HG02852 (cell line): ENCODE measurements at regions not wholly inside any gene's neighbourhood (a gene's known extent, or its start where the extent isn't known, plus 50 kb on each side); places are given as distances from the start of the nearest gene placed in this dataset.
"Not testable (repeated sequence)": the region's sequence is repeated elsewhere in the genome, so short reads cannot be mapped to it uniquely, and the experiment has no call there.

Source experiments
- ATAC-seq: cut with Tn5 transposase; IDR thresholded peaks from one replicate; pipeline ENCODE4 v1.9.1; 2021; ENCODE audit warnings: mild to moderate bottlenecking, moderate library complexity; ENCODE audit not compliant: unreplicated experiment

DNA sequence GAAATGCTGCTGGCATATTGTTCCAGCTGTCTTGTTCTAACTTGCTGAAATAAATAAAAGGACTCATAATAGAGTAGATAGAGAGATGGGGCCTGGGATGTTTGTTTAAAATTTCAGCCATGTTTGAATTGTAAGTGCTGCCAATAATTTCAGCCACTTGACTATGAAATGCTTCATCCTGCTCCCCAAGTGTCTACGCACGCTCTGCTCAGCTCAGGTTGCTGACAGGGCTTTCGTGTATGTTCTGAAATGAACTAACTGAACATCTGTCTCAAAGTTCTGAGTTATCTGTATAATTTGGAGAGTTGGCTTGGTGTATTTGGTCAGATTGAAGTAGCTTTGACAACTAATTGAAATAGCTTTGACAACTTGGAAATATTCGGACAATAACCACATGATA, 387.8 kb downstream of the BMP2 start:
- ATAC-seq: no peak

DNA sequence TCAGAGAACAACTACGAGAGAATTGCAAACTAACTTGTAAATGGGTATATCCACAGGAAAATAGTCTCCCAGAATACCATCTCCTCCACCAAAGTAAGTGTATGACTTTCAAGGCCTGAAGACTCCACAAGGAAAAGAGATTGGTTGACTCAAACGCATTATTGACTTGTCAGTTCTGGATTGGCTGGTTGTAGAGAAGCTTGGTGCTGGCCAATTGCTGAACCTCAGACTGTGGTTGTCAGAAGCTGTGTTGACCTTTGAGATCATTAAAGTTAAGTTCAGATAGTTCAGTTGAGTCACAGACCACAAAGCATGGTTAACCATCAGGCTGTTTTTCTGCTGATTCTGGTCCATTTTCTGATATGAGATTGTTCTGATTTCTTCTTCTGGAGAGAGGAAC, 388.3 kb downstream of the BMP2 start:
- ATAC-seq: no peak

DNA sequence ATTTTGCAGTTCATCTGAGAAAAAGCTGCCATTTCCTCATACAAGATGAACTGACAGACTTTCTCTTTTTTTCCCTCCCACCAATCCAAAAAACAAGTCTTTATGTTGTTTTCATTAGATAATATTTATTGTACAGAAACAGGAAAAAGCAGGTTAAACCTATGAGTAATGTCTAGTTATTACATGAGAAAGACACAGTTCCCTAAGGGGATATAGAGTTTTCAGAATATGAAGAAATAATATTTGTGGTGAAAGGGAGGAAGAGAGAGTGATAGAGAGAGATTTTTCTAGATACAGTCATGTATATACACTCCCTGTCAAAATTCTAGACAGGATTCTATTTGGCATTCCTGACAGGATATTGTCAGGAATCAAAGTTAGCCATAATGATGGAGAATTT, 392.4 kb downstream of the BMP2 start:
- no peak for ATAC-seq

DNA sequence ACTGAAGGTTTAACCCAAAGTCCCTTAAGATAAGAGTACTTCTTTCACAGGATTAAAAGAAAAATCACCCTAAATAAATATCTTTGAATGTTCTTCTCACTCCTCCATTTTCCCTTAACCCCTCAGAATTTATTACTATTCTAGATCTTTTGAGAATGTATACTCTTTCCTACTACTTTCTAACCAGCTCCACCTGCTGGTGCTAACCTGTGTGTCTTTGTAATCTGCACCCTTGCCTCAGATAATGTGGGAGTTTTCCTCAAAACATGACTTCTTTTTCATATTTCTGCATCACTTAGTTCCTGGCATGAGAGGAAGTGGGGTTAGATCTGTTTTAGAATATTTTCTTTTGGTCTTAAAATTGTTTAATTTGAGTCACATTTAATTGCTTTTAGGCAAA, 394.2 kb downstream of the BMP2 start:
- ATAC-seq: no peak

DNA sequence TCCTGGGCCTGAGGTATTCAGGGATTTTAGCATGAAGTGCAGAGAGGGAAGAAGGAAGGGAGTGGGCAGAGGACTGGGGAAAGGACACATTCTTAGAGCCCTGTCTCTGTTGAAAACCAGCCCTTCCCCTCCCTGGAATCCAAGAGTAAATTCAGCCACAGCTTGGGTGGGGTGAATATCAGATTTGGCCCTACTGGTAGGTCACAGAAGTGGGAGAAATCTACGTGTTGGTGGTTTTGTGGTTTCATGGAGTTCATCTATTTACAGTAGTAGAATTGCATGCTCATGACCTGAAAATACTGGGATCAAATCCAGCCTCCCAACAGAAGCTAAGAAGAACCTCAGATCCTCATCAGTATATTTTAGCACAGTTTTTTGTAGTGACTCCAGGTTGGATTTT, 404.4 kb downstream of the BMP2 start:
- ATAC-seq: no peak

DNA sequence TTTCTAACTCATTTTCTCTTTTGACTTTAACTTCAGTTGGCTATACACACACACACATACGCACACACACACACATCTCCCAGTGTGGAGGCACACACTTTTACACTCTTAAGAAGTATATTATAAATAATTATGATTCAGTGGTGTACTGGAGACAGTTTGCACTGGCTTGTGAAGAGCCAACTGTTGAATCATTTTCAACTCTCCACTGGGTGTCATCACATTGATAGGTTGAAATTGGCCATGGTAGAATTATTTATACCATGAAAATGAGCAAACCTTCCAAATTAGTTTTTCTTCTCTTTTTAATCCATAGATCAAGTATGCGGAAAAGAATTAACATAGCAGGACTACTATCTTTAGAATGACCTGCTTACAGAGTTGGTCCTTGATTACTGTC, 407.1 kb downstream of the BMP2 start:
- ATAC-seq: no peak

DNA sequence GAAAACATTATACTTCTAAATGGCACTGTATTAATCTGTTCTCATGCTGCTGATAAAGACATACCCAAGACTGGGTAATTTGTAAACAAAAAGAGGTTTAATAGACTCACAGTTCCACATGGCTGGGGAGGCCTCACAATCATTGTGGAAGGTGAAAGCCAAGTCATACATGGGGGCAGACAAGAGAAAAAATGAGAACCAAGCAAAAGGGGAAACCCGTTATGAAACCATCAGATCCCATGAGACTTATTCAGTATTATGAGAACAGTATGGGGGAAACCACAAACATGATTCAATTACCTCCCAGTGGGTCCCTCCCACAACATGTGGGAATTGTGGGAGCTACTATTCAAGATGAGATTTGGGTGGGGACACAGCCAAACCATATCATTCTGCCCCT, 408.3 kb downstream of the BMP2 start:
- not testable (repeated sequence) for ATAC-seq

DNA sequence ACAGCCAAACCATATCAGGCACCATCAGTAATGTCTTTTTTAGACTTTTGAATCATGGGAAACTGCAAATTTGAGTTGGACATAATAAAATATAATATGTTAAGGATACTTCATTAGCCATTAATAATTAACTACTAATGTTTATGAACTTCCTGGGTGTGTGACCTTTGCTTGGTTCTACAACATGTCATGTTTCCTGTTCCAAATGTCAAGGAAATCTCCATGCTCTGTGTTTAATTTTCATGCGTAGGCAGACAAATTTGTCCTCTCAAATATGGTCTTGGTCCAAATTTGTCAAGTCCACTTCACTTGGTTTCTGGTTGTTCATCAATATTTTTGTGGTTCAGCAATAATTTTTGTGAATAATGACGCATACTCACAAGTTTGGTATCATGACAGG, 410.5 kb downstream of the BMP2 start:
- no peak for ATAC-seq

DNA sequence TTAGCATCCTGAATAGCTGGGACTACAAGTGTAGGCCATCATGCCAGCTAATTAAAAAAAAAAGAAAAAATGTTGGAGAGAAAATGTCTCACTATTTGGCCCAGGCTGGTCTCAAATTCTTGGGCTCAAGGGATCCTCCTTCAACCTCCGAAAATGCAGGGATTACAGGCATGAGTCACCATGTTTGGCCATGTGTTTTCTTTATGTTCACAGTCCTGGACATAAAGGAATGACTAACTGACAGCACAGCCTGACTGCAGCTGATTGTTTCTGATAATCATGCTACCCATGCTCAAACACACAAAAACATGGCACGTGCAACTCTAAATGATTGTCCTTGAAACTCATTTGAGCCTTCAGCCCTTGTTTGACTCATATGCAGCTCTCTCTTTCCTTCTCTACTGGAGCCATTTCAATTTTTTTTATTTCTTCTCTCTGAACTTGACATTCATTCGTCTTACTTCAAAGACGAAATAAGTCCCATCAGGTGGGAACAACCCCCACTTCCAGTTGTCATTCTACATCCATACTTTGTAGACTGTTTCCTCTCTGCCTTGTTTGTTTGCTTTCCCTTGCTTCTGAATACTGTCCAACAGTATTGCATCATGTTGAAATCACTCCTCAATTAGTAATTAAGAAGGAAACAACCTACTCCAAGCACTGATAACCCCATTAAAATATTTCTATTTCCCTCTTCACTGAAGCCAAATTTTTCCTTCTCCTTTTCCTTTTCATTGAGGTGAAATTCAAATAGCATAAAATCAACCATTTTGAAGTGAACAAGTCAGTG, 413.0 kb downstream of the BMP2 start:
- no peak for ATAC-seq

DNA sequence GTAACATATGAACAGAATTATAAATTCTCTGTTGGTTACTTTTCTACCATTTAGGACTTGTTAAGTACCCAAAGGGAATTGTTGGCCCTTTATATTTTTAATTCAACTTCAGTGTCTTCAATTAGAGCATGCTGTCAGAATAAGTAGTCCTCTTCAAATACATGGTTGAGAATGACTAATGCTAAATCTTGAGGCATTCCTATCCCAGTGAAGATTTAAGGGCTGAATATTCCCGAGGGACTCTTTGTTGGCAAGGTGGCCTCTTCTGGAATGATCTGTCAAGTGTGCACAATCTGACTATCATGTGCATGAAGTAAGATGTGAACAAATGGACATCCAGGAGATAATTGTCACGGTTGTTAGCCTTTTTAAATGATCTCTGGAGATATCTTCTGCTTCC, 421.7 kb downstream of the BMP2 start:
- no peak for ATAC-seq

DNA sequence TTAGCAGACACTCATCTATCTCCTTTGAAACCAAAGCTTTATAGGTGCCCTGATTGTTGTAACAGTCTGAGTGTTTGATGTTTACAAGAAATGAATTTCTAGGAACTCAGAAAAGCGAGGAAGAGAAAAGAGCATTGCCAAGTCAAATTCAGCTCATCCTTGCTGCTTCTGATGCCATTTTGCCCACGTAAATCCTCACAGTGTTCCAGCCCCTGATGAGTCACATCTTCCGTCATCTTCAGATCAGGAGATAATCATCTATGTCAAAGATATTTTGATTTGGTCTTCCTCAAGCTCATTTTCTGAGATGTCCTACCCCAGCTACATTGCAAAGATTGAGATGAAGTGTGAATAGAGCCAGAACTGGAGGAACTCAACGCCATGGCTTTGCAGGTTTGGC, 426.2 kb downstream of the BMP2 start:
- no peak for ATAC-seq

DNA sequence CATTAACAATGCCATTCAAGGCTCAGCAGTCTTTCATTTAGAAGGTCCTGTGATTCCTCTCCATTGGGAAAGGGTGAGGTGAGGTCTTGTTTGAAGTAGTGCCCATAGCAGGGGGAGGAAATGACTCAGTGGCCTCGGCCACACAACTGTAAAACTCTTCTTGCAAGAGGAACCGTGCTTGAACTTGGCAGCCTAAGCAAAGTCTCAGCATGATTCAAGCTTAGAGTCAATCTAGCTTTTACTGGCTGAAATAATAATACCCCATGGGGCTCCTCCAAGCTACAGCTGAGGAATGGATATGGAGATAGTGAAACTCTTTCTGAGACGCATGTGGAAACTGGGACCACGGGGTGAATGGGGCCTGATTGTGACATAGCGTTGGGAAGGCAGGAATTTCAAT, 428.2 kb downstream of the BMP2 start:
- ATAC-seq: no peak

DNA sequence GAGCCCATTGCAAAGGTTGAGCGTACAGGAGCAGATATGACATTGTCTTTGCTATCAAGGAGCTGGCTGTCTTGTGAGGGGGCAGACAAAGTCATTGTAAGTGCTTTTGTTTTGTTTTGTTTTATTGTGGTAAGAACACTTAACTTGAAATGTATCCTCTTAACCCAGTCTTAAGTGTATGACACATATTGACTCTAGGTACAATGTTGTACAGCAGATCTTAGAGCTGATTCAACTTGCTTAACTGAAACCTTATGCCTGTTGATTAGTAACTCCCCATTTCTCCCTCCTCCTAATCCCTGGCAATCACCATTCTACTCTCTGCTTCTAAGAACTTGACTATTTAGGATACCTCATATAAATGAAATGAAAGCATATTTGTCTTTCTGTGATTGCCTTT, 429.0 kb downstream of the BMP2 start:
- ATAC-seq: no peak

DNA sequence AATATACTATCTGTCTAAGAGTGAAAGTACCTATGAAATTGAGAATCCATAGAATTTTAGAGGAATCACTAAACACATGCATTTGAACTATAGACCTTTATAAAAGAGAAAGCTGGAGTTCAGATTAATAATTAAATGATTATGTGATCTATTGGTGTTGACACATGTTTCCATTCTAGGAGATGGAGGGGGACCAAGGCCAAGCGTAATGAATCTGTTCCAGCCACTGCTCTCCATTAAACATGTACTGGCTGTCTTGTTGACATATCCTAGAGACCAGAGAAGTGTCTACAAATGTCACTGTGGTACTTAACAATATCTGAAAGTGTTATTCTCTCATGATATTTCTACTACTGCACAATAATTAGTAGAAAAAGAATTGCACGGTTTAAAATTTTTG, 432.4 kb downstream of the BMP2 start:
- ATAC-seq: no peak

DNA sequence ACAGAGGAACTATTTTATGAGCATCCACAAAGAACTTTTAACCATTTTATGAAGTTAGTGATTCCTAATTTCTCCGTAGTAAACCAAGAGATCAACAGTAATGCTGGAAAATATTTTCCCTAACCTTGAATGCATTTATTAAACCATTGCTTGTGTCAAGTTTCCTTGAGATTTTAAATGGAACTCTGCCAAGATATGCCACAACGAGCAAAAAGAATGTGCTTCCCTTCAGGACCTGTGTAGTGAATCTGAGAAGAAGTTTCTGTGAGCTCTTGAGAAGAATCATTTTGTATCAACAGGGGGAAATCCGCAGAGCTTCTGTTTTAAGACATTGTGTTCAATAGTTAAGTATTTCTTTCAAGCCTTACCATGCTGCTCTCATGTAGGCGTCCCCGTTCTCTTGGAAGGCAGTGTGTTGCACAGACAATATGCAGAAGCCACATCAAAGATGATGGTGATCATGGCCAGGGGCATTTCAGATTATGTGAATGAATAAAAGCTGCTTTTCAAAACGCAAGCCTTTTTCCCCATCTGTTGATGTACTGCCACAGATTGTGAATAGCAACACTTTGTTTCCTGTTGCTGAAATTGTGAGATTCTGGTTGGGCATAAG, 439.8 kb downstream of the BMP2 start:
- ATAC-seq: no peak

DNA sequence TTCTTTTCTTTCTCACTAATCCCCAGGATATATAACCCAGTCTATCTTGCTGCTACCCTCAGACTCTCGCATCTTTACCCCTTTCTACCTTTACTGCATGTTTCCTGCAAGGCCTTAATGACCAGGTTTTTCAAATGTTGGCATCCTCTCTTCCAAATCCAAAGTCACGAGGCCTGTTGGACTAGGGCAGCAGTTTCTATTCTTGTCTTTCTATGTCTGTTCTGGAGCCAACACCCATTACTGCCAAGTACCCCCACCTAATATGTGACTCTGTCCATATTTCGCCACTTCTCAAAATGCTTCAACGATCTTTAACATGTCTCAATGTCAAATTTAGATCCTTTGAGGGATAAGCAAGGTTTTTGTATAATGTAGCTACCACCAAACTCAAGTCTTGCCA, 443.4 kb downstream of the BMP2 start:
- ATAC-seq: no peak

DNA sequence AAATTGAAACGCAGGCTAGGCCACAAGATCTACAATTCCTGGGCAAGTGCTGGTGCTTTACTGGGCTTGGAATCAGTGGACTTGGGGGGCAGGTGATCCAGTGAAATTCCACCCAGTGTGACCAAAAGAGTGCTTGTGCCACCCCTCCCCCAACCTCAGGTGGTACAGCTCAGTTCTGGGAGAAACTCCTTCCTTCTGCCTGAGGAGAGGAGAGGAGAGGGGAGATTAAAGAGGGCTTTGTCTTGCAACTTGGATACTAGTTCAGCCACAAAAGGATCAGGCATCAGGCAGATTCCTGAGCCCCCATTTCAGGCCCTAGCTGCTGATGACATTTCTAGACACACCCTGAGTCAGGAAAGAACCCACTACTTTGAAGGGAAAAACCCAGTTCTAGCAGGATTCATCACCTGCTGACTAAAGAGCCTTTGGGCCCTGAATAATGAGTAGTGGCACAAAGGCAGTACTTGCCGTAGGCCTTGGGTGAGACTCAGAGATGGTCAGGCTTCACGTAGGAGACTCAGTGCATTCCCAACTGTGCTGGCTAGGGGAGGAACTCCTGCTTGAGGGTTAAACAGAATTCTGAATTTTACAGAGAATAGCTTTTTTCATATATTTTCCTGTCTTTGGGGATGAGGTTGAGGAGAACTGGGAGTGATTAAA, 446.7 kb downstream of the BMP2 start:
- no peak for ATAC-seq

DNA sequence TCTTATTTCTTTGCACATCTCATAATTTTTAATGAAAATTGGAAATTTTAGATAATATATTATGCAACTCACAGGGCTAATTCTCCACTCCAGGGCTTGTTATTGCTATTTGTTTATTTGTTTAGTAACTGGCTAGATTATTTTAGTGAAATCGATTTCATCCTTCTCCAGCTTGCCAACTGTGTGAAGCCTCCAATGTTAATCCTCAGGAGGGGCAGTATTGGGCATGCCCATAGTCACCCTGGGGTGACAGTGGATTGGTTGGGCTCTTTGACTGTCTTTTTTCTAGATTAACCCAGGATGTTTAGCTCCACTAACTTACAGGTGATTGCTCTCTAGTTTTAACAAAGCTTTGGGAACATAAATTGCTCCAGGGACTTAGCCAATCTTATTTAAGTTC, 450.1 kb downstream of the BMP2 start:
- no peak for ATAC-seq

DNA sequence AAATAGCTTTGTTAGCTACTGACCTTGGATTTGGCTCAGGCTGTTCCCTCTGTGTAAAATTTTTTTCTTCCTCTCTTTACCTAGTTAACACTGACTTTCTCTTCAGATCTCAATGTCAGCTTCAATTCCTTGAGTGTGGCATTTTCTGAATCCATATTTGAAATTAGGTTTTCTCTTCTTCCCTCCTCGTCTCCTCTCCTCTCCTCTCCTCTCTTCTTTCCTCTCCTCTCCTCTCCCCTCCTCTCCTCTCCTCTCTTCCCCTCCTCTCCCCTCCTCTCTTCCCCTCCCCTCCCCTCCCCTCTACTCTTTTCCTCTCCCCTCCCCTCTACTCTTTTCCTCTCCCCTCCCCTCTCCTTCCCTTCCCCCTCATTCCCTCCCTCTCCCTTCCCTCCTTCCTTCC, 453.3 kb downstream of the BMP2 start:
- no peak for ATAC-seq

DNA sequence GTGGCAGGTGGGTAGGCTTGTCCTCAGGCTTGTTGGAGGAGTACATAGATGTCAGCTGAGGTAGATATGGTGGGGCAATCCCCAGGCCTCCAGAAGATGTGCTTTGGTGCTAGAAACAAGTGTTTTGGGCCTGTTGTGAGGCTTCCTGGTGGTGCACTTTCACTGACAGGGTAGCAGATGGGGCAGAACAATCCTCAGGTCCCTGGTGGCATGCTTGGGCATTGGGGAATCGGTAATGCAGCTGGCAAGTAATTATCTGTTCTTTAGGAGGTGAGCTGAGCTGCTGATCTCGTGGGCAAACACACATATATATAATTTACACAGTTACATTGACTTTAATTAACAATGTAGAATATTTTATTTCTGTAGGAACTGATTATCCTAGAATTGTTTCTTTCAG, 458.7 kb downstream of the BMP2 start:
- no peak for ATAC-seq

DNA sequence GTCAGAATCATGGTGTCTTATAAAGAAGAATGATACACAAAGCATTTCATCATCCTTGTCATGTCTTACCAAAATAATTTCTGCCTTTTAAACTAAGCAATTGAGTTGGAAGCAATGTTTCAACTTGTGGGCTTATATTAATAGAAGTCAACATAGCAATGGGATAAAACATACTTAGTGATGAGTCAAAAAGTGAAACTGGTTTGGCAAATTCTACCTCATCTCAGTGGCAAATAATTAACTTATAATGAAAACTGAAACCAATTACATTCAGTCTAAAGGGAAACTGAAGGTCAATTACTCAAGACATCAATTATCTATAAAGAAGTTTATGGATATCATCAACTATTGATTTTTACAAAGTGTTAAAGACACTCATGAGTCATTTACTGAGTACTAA, 463.8 kb downstream of the BMP2 start:
- ATAC-seq: no peak

DNA sequence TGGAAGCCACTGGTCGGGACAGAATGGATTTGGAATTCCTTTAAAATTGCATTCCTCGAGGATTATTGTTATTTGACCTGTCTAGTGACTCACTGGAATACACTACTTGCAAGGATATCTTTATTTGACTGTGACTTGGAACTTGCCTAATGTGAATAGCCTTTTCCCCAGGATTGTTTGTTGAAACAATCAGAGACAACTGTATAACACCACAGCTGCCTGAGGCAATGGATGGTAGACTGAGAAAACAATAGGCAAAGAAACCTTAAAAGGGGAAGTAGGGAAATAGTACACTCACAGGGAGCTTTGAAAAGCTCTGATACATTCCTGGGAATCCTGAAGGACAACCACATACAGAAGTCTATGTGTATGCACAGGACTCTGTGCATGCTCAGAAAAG, 465.3 kb downstream of the BMP2 start:
- ATAC-seq: no peak
